ENCODE measurements at regions not wholly inside any gene's neighbourhood (a gene's known extent, or its start where the extent isn't known, plus 50 kb on each side); places are given as distances from the start of the nearest gene placed in this dataset.

- TF ChIP-seq, protein P1, sequence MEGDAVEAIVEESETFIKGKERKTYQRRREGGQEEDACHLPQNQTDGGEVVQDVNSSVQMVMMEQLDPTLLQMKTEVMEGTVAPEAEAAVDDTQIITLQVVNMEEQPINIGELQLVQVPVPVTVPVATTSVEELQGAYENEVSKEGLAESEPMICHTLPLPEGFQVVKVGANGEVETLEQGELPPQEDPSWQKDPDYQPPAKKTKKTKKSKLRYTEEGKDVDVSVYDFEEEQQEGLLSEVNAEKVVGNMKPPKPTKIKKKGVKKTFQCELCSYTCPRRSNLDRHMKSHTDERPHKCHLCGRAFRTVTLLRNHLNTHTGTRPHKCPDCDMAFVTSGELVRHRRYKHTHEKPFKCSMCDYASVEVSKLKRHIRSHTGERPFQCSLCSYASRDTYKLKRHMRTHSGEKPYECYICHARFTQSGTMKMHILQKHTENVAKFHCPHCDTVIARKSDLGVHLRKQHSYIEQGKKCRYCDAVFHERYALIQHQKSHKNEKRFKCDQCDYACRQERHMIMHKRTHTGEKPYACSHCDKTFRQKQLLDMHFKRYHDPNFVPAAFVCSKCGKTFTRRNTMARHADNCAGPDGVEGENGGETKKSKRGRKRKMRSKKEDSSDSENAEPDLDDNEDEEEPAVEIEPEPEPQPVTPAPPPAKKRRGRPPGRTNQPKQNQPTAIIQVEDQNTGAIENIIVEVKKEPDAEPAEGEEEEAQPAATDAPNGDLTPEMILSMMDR (IDR thresholded peaks at IDR 0.05): no peak
- no peak for TF ChIP-seq POLR2AphosphoS5 (IDR thresholded peaks at IDR 0.05)
Measured at GRCh38 chr19:13666165-13666564, 98.2 kb upstream of the MRI1 start.

Data from suprapubic skin (tissue), 3 donors.